Gastroesophageal sphincter (tissue), 4 donors: ENCODE measurements at regions not wholly inside any gene's neighbourhood (a gene's known extent, or its start where the extent isn't known, plus 50 kb on each side); places are given as distances from the start of the nearest gene placed in this dataset.

Source experiments
- ATAC-seq: fragments of 150-250 bp; one replicate; pipeline ENCODE4 v1.9.1; 2016; ENCODE audit warnings: mild to moderate bottlenecking, moderate library complexity
- H3K27ac ChIP-seq, 4 donors: fragments of 200-600 bp; sonication (generic) in 3 of 4; 1 replicate in 3 of 4; 2 replicates in 1 of 4; pipeline ENCODE4 v1.5.1; 2016 to 2019
- H3K27me3 ChIP-seq: fragments of 200-600 bp; sonication (generic); one replicate; pipeline ENCODE4 v1.5.1; 2019
- H3K36me3 ChIP-seq, 2 donors: fragments of 200-600 bp; sonication (generic); one replicate each; pipeline ENCODE4 v1.5.1; 2019; ENCODE audit warnings: control low read depth in 1 of 2
- H3K4me1 ChIP-seq, 3 donors: fragments of 200-600 bp; sonication (generic); 1 replicate in 2 of 3; 2 replicates in 1 of 3; pipeline ENCODE4 v1.5.1; 2016 to 2019; ENCODE audit warnings: control low read depth in 2 of 3
- H3K4me3 ChIP-seq, 2 donors: fragments of 200-600 bp; sonication (generic); one replicate each; pipeline ENCODE4 v1.5.1; 2019; ENCODE audit warnings: mild to moderate bottlenecking in 1 of 2, moderate library complexity in 1 of 2
- H3K9me3 ChIP-seq, 3 donors: fragments of 200-600 bp; sonication (generic); one replicate each; pipeline ENCODE4 v1.5.1; 2017 to 2019; ENCODE audit warnings: control low read depth in 2 of 3
- EP300 ChIP-seq: sonication (generic); formaldehyde crosslinking; IDR thresholded peaks from one replicate; pipeline ENCODE4 v1.6.1; 2017; ENCODE audit warnings: antibody characterized with exemption, mild to moderate bottlenecking
- POLR2A ChIP-seq, 2 donors: fragments of 450-650 bp; IDR thresholded peaks; one replicate each; pipeline ENCODE4 v1.6.1; 2017; ENCODE audit warnings: antibody characterized with exemption in 2 of 2, mild to moderate bottlenecking in 2 of 2, moderate library complexity in 1 of 2
- POLR2AphosphoS5 ChIP-seq: sonication (generic); formaldehyde crosslinking; IDR thresholded peaks from one replicate; pipeline ENCODE4 v1.6.1; 2017; ENCODE audit warnings: antibody characterized with exemption
- WGBS, 2 donors: methylation state at CpG; one replicate each; pipeline ENCODE4 v1.1.5; 2018; ENCODE audit warnings: low coverage in 1 of 2; 5-methylcytosine and 5-hydroxymethylcytosine counted together
- TF ChIP-seq, protein P1 (sequence below), 4 experiments: fragments of 200-600 bp in 2 of 4; fragments of 450-650 bp in 2 of 4; sonication (generic) in 1 of 4; IDR thresholded peaks; one replicate each; pipeline ENCODE4 v1.5.1; 2017 to 2019; ENCODE audit warnings: antibody characterized with exemption in 4 of 4, mild to moderate bottlenecking in 2 of 4, moderate library complexity in 2 of 4

DNA sequence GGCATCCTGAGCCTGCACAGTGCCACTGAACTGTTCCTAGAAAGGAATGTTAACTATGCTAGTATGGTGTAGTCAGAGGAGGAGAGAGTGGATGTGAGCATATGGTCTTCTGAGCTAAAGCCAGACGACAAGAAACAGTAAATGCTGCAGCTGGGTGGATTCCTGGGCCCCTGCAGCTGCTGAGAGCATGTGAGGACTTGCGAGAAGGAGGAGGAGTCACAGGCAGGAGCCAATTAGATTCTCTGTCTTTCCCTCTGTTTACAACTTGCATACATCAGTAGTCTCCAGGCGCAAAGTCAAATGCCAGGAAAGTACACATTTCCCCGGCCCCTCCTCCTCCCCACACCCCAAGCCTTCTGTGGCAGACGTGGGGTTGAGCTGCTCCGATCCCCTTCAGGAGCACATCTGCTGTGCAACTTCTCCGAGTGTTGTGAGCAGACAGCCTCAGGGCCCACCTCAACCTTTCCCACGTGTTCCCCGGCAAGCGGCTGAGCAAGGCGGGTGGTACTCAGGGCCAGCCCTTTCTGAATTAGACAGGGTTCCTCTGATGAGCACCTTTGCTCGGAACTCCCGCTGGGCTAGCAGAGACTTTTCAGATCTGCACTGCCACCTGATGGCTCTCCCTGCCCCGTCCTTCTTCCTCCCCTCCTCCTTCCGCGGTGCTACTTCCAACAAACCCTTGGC is 108.7 kb upstream of the ATP6AP2 start:
- peaks cover 0 to 15% (median 0%) of the 10 kb centered on the region in 3 donors for H3K4me1 ChIP-seq
- H3K27me3 ChIP-seq, result no peaks in the 10 kb centered on the region
- WGBS, 2 donors, result 7 to 27% methylated on average over 2 to 10 of the region's 16 CpGs
- H3K9me3 ChIP-seq, result no peaks in the 10 kb centered on the region
- TF ChIP-seq POLR2A (IDR thresholded peaks at IDR 0.05), result no peak
- TF ChIP-seq, protein P1, sequence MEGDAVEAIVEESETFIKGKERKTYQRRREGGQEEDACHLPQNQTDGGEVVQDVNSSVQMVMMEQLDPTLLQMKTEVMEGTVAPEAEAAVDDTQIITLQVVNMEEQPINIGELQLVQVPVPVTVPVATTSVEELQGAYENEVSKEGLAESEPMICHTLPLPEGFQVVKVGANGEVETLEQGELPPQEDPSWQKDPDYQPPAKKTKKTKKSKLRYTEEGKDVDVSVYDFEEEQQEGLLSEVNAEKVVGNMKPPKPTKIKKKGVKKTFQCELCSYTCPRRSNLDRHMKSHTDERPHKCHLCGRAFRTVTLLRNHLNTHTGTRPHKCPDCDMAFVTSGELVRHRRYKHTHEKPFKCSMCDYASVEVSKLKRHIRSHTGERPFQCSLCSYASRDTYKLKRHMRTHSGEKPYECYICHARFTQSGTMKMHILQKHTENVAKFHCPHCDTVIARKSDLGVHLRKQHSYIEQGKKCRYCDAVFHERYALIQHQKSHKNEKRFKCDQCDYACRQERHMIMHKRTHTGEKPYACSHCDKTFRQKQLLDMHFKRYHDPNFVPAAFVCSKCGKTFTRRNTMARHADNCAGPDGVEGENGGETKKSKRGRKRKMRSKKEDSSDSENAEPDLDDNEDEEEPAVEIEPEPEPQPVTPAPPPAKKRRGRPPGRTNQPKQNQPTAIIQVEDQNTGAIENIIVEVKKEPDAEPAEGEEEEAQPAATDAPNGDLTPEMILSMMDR (IDR thresholded peaks at IDR 0.05), result peak in 2 of 4 experiments; percentile 16 to 33
- ATAC-seq, result peak; percentile 45
- H3K27ac ChIP-seq, result peak overlapping the region in 3 of 4 donors; percentile 16 to 46 (median 41)
- H3K36me3 ChIP-seq, result no peaks in the 10 kb centered on the region
- peak overlapping the region in 1 of 2 donors; percentile 8 for H3K4me3 ChIP-seq

DNA sequence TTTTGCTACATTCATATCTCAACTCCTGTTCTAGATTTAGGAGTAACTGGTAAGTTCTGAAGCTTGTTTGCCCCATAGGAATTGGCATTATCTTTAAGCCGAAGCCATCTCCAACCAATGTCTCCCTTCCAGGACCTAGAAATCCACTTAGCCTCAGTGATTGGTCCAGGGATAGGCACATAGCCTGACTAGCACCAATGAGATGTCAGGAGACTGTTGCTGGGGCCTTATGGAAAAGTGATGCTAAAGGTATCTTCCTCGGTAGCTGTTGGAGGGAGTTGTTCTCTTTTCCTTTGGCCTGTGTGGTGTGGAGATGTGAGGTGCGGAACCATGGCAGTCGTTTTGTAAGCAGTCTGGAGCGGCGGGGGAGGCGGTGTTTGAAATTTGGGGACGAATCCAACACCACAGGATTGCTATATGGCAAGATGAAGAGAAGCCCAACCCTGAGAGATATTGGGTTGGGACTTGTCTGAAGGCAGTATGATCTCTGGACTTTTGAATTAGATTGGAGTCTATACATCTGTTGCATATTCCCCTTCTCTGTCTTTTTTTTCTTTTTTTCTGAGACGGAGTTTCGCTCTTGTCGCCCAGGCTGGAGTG is 109.8 kb upstream of the ATP6AP2 start:
- no peak overlapping the region for H3K4me3 ChIP-seq
- WGBS, 2 donors, result 95 to 100% methylated on average over 1 to 4 of the region's 11 CpGs
- no peaks in the 10 kb centered on the region for H3K9me3 ChIP-seq
- H3K27me3 ChIP-seq, result no peaks in the 10 kb centered on the region
- no peak overlapping the region for H3K27ac ChIP-seq
- ATAC-seq, result no peak
- H3K4me1 ChIP-seq, result peaks cover 0 to 15% (median 0%) of the 10 kb centered on the region in 3 donors
- H3K36me3 ChIP-seq, result no peaks in the 10 kb centered on the region
- TF ChIP-seq EP300, result no peak
- TF ChIP-seq POLR2AphosphoS5, result no peak

DNA sequence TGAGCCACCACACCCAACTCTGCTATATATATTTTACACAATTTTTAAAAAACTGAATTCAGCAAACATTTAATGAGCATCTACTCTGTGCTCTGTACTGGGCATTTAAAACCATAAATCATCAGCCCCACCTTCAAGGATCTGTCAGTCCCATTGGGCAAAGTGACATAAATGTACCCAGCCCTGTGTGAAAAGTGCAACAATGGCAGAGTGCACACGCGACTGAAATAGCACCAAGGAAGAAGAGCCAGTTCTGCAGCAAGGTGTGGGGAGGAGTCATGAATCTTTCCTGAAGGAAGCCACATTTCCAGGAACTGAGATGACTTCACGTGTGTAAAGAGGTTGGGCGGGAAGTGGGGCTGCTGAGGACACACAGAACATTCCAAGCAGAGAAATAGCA is 111.5 kb upstream of the ATP6AP2 start:
- H3K4me1 ChIP-seq, result peaks cover 0 to 15% (median 0%) of the 10 kb centered on the region in 3 donors
- H3K4me3 ChIP-seq, result no peak overlapping the region
- no peaks in the 10 kb centered on the region for H3K36me3 ChIP-seq
- no peaks in the 10 kb centered on the region for H3K27me3 ChIP-seq
- TF ChIP-seq POLR2A (IDR thresholded peaks at IDR 0.05) (no peak), POLR2AphosphoS5 (no peak), EP300 (no peak)
- TF ChIP-seq, protein P1 (IDR thresholded peaks at IDR 0.05), result no peak
- H3K9me3 ChIP-seq, result no peaks in the 10 kb centered on the region
- 20 to 87% methylated on average over 1 to 4 of the region's 4 CpGs for WGBS, 2 donors
- no peak for ATAC-seq
- H3K27ac ChIP-seq, result no peak overlapping the region

DNA sequence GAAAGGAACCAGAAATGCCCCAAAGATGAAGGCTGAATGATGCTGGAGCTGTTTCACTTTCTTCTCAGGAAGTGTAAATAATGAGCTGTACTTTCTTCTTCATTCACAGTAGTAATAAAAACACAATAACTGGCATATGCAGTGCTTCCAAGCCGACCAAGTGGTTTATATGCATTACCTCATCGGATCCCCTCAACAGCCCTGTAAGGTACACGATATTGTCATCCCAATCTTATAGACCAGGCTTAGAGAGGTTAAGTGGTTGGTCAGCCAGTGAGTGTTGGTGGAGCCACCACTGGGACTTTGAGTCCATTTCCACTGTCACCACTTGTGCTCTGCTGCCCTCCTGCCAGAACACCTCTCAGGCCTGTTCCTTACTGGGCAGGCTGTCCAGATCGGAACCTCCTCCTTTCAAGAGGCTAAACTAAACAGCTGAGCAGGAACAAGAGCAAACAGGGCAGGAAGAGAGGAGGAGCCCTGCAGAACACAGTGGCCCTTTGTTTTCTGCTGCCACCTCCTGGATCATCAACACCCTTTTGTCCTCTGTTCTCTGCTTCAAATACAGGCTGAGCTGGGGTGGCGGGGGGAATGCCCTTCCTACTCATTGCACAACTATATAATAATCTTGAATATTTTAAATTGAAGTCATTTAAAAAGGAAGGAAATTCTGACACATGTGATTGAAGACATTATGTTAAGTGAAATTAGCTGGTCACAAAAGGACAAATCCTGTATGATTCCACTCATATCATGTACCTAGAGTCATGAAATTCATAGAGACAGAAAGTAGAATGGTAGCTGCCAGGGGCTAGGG is 112.5 kb upstream of the ATP6AP2 start:
- Histone ChIP-seq H3K27ac (peak overlapping the region in 1 of 4 donors; percentile 31), H3K9me3 (no peaks in the 10 kb centered on the region), H3K36me3 (no peaks in the 10 kb centered on the region), H3K27me3 (no peaks in the 10 kb centered on the region), H3K4me1 (peaks cover 0 to 15% (median 0%) of the 10 kb centered on the region in 3 donors), H3K4me3 (no peak overlapping the region)
- 50 to 89% methylated on average over 1 to 3 of the region's 5 CpGs for WGBS, 2 donors
- TF ChIP-seq POLR2A (IDR thresholded peaks at IDR 0.05) (no peak), EP300 (no peak), POLR2AphosphoS5 (no peak)
- TF ChIP-seq, protein P1 (IDR thresholded peaks at IDR 0.05), result peak in 1 of 4 experiments; percentile 48
- ATAC-seq, result peak; percentile 62

DNA sequence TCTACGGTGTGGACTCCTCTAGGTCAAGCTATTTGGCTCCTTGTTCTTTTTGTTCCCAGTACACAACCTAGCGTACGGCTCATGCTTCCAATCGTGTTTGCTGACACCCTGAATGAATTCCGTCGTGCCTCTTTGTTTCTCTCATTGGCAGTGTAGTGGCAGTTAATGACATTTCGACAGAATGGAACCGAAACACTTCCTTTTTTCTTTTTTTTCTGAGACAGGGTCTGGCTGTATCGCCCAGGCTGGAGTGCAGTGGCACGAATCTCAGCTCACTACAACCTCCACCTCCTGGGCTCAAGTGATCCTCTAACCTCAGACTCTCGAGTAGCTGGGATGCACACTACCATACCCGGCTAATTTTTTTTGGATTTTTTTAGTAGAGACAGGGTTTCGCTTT is 113.3 kb upstream of the ATP6AP2 start:
- WGBS, 2 donors, result 88 to 93% methylated on average over 6 to 7 of the region's 13 CpGs
- no peaks in the 10 kb centered on the region for H3K9me3 ChIP-seq
- peaks cover 0 to 13% (median 0%) of the 10 kb centered on the region in 3 donors for H3K4me1 ChIP-seq
- H3K4me3 ChIP-seq, result no peak overlapping the region
- ATAC-seq, result no peak
- H3K27me3 ChIP-seq, result no peaks in the 10 kb centered on the region
- no peak overlapping the region for H3K27ac ChIP-seq
- H3K36me3 ChIP-seq, result no peaks in the 10 kb centered on the region
- TF ChIP-seq POLR2AphosphoS5 (no peak), EP300 (no peak), POLR2A (IDR thresholded peaks at IDR 0.05) (no peak)
- TF ChIP-seq, protein P1 (IDR thresholded peaks at IDR 0.05), result no peak
